Endothelial cell of umbilical vein (primary cell): ENCODE measurements at regions not wholly inside any gene's neighbourhood (a gene's known extent, or its start where the extent isn't known, plus 50 kb on each side); places are given as distances from the start of the nearest gene placed in this dataset.

ENCODE experiments used
- BruUV-seq: library from RNA; stranded (reverse); fragments of 400-500 nt; replicated peaks from 2 replicates; lab custom pipeline; 2021; lab: Mats Ljungman, UMichigan
- CTCF ChIA-PET: fragments of 300-600, 350-600 bp; sonication (Branson Sonifier 250); formaldehyde crosslinking; loops from one replicate; lab custom pipeline; 2021; ENCODE audit warnings: antibody characterized with exemption, inconsistent platforms; lab: Charles Lee
- POLR2A ChIA-PET: fragments of 300-600, 350-600 bp; sonication (Branson Sonifier 250); formaldehyde crosslinking; loops from one replicate; lab custom pipeline; 2021; ENCODE audit warnings: antibody characterized with exemption, inconsistent platforms; lab: Charles Lee
- DNase-seq: peaks from one replicate; pipeline ENCODE4 v3.0.0-alpha.2; 2011; ENCODE audit warnings: low read depth, low spot score
- FAIRE-seq: peaks from 2 replicates; lab custom pipeline; 2011; peaks lifted over from hg19 to GRCh38; lab: Jason Lieb, UNC
- H2AFZ ChIP-seq: 2 replicates; pipeline ENCODE4 v1.6.0; 2012; ENCODE audit warnings: low read depth, low read length, control low read depth, inconsistent platforms
- H3K27ac ChIP-seq: 2 replicates; pipeline ENCODE4 v1.5.1; 2011; ENCODE audit warnings: low read depth, mild to moderate bottlenecking, control low read depth, low read length, moderate library complexity; ENCODE audit not compliant: insufficient read depth
- H3K27me3 ChIP-seq, 2 experiments: 2 replicates each; pipeline versions ENCODE4 v1.6.0 to v1.6.1; 2011; ENCODE audit warnings: low read length in 2 of 2, mixed read lengths in 1 of 2; ENCODE audit not compliant: control insufficient read depth in 2 of 2, insufficient read depth in 2 of 2
- H3K36me3 ChIP-seq, 2 experiments: 2 replicates in 1 of 2; 3 replicates in 1 of 2; pipeline ENCODE4 v1.5.1; 2011; ENCODE audit warnings: low read length in 2 of 2, mild to moderate bottlenecking in 1 of 2, moderate library complexity in 1 of 2; ENCODE audit not compliant: control insufficient read depth in 2 of 2, insufficient read depth in 2 of 2; ENCODE audit errors: extremely low read depth in 1 of 2
- H3K4me1 ChIP-seq: 3 replicates; pipeline ENCODE4 v1.5.1; 2011; ENCODE audit warnings: mild to moderate bottlenecking, low read length; ENCODE audit not compliant: control insufficient read depth, insufficient read depth; ENCODE audit errors: extremely low read depth
- H3K4me2 ChIP-seq: 2 replicates; pipeline ENCODE4 v1.6.1; 2011; ENCODE audit warnings: low read length, control low read depth, mixed read lengths; ENCODE audit not compliant: insufficient read depth
- H3K4me3 ChIP-seq, 3 experiments: fragments of 200-600 bp in 1 of 3; sonication (generic), shearing (Covaris generic) in 1 of 3; replicated peaks in 1 of 3; 2 replicates each; pipeline ENCODE4 v1.5.1; 2011 to 2016; ENCODE audit warnings: control low read depth in 3 of 3, low read length in 3 of 3, mild to moderate bottlenecking in 2 of 3, inconsistent platforms in 1 of 3, low read depth in 1 of 3, moderate library complexity in 1 of 3; ENCODE audit not compliant: insufficient read depth in 1 of 3
- H3K79me2 ChIP-seq: 2 replicates; pipeline ENCODE4 v1.6.0; 2012; ENCODE audit warnings: low read length, inconsistent platforms; ENCODE audit not compliant: control insufficient read depth, insufficient read depth
- H3K9ac ChIP-seq: replicated peaks from 2 replicates; pipeline ENCODE3; 2011; ENCODE audit warnings: low read length, control low read depth; ENCODE audit not compliant: insufficient read depth; ENCODE audit errors: extremely low read depth
- H3K9me1 ChIP-seq: replicated peaks from 3 replicates; pipeline ENCODE4 v1.6.0; 2011; ENCODE audit warnings: mild to moderate bottlenecking, low read length; ENCODE audit not compliant: control insufficient read depth, insufficient read depth; ENCODE audit errors: extremely low read depth
- H3K9me3 ChIP-seq: replicated peaks from 2 replicates; pipeline ENCODE4 v1.5.1; 2012; ENCODE audit warnings: low read length, inconsistent platforms; ENCODE audit not compliant: control insufficient read depth, insufficient read depth
- H4K20me1 ChIP-seq: replicated peaks from 2 replicates; pipeline ENCODE3; 2011; ENCODE audit warnings: mild to moderate bottlenecking, low read length; ENCODE audit not compliant: control insufficient read depth, insufficient read depth; ENCODE audit errors: extremely low read depth
- EZH2 ChIP-seq: IDR thresholded peaks from 2 replicates; pipeline ENCODE4 v1.6.1; 2012; ENCODE audit warnings: borderline replicate concordance, low read depth, mild to moderate bottlenecking, moderate library complexity, low read length, inconsistent platforms; ENCODE audit not compliant: severe bottlenecking
- FOS ChIP-seq: IDR thresholded peaks from 2 replicates; pipeline ENCODE4 v1.6.1; 2011; ENCODE audit warnings: mild to moderate bottlenecking, low read length, moderate library complexity, borderline replicate concordance; ENCODE audit not compliant: insufficient read depth
- GATA2 ChIP-seq: IDR thresholded peaks from 2 replicates; pipeline ENCODE4 v1.7.0; 2011; ENCODE audit warnings: low read depth, mild to moderate bottlenecking, moderate library complexity, mixed read lengths, low read length; ENCODE audit not compliant: insufficient read length, insufficient read depth
- JUN ChIP-seq: IDR thresholded peaks from 2 replicates; pipeline ENCODE4 v1.6.1; 2011; ENCODE audit warnings: borderline replicate concordance, low read depth; ENCODE audit not compliant: insufficient read length, insufficient read depth
- MYC ChIP-seq: IDR thresholded peaks from one replicate; pipeline ENCODE4 v1.6.1; 2011; ENCODE audit warnings: mild to moderate bottlenecking, low read depth, low read length
- POLR2A ChIP-seq: IDR thresholded peaks from 2 replicates; pipeline ENCODE4 v1.6.1; 2012; ENCODE audit warnings: low read depth, mild to moderate bottlenecking, control low read depth, low read length
- POLR2AphosphoS5 ChIP-seq: IDR thresholded peaks from 2 replicates; pipeline ENCODE4 v1.6.1; 2012; ENCODE audit warnings: low read depth, mild to moderate bottlenecking, control low read depth, low read length, moderate library complexity; ENCODE audit not compliant: insufficient read depth
- dilution Hi-C: fragments of 300-500 bp; cut with MboI; formaldehyde crosslinking; loops from one replicate; pipeline ENCODE4 v1.15.0; 2019; ENCODE audit warnings: low sequenced_read_pairs; ENCODE audit not compliant: extremely low pct_ligation_motif_present
- intact Hi-C: fragments of 100-400 bp; cut with micrococcal nuclease; formaldehyde crosslinking; loops from one replicate; pipeline ENCODE4 v1.10.0; 2022
- TF ChIP-seq, protein P1 (sequence below), 2 donors: IDR thresholded peaks; 1 replicate in 1 of 2; 2 replicates in 1 of 2; pipeline ENCODE4 v1.5.1; 2011; ENCODE audit warnings: low read length in 2 of 2, mild to moderate bottlenecking in 2 of 2, moderate library complexity in 2 of 2, control low read depth in 1 of 2, inconsistent platforms in 1 of 2, low read depth in 1 of 2; ENCODE audit not compliant: insufficient read depth in 1 of 2; ENCODE audit errors: extremely low read depth in 1 of 2
- TF ChIP-seq, protein P2 (sequence below): IDR thresholded peaks from 2 replicates; pipeline ENCODE4 v1.6.1; 2011; ENCODE audit not compliant: insufficient read depth, insufficient read length

DNA sequence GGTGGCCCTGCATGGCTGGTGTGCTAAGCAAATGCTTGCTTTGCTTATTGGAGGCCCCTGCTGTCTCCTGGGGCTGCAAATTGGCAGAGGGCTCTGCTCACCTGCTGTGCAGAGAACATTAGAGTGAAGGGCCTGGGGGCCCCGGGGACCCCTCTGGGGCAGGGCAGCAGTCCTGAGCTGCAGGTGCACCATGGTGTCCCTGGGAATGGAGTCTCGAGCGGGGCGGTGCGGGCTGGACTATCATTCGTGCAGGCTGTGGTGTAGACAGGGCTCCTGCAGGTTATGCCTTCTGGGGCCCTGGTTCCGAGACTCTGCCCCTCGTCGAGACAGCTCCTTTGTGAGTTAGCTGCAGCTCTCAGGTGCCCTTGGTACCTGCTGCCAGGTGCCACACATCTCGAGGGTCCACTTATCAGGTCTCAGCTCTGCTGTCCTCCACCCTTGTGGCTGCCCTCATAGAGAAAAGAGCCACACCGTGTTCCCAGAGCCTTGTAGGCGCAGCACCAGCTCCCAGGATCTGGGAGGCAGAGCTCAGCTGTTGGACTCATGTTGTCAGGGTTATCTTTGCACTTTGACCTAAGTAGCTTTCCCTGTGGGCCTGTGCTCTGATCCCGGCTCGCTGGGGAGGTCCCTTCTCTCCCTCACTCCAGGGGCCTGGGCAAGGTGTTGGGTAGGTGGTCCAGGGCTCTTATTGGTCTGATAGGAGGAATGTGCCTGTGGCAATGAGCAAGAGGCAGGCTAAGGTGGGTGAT lies 58.0 kb upstream of the ZNF536 start:
- H3K4me3 ChIP-seq: no peak overlapping the region
- no peaks in the 10 kb centered on the region for H3K27me3 ChIP-seq
- intact Hi-C loops (no loop called here), dilution Hi-C loops (no loop called here)
- no peaks in the 10 kb centered on the region for H3K79me2 ChIP-seq
- H3K4me1 ChIP-seq: no peaks in the 10 kb centered on the region
- no TSS peak for BruUV-seq
- ChIA-PET POLR2A (no interaction called here), CTCF (no interaction called here)
- no peaks in the 10 kb centered on the region for H3K36me3 ChIP-seq
- H3K27ac ChIP-seq: no peak overlapping the region
- DNase-seq (no peak), FAIRE-seq (no peak)
- peaks cover 3% of the 10 kb centered on the region for H3K9me3 ChIP-seq
- no peak for TF ChIP-seq EZH2
- no peak for TF ChIP-seq GATA2
- TF ChIP-seq POLR2AphosphoS5: no peak
- TF ChIP-seq POLR2A: no peak
- no peak for TF ChIP-seq MYC
- TF ChIP-seq, protein P1, sequence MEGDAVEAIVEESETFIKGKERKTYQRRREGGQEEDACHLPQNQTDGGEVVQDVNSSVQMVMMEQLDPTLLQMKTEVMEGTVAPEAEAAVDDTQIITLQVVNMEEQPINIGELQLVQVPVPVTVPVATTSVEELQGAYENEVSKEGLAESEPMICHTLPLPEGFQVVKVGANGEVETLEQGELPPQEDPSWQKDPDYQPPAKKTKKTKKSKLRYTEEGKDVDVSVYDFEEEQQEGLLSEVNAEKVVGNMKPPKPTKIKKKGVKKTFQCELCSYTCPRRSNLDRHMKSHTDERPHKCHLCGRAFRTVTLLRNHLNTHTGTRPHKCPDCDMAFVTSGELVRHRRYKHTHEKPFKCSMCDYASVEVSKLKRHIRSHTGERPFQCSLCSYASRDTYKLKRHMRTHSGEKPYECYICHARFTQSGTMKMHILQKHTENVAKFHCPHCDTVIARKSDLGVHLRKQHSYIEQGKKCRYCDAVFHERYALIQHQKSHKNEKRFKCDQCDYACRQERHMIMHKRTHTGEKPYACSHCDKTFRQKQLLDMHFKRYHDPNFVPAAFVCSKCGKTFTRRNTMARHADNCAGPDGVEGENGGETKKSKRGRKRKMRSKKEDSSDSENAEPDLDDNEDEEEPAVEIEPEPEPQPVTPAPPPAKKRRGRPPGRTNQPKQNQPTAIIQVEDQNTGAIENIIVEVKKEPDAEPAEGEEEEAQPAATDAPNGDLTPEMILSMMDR (IDR thresholded peaks at IDR 0.05; ENCODE audit: extremely low read depth in 1 of 2, insufficient read depth in 1 of 2, low read depth in 1 of 2, low read length in 2 of 2): no peak
- TF ChIP-seq, protein P2, sequence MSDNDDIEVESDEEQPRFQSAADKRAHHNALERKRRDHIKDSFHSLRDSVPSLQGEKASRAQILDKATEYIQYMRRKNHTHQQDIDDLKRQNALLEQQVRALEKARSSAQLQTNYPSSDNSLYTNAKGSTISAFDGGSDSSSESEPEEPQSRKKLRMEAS: no peak
- TF ChIP-seq FOS: no peak
- TF ChIP-seq JUN: no peak
- H3K4me2 ChIP-seq: no peak overlapping the region
- H3K9me1 ChIP-seq: no peaks in the 10 kb centered on the region
- H4K20me1 ChIP-seq: no peaks in the 10 kb centered on the region
- no peak overlapping the region for H3K9ac ChIP-seq
- H2AFZ ChIP-seq: no peak overlapping the region
